Loucy (cell line): ENCODE measurements at regions not wholly inside any gene's neighbourhood (a gene's known extent, or its start where the extent isn't known, plus 50 kb on each side); places are given as distances from the start of the nearest gene placed in this dataset.

Source experiments
- H2AFZ ChIP-seq: fragments of 200-600 bp; sonication (generic); 2 replicates; pipeline ENCODE4 v1.6.0; 2016; ENCODE audit warnings: antibody characterized with exemption, mild to moderate bottlenecking, low read length, moderate library complexity
- H3F3A ChIP-seq: fragments of 200-600 bp; 2 replicates; pipeline ENCODE4 v1.6.0; 2016; ENCODE audit warnings: antibody characterized with exemption, low read depth, mild to moderate bottlenecking
- H3K27me3 ChIP-seq: fragments of 200-600 bp; sonication (generic); 2 replicates; pipeline ENCODE4 v1.6.1; 2014; ENCODE audit warnings: low read length, mild to moderate bottlenecking; ENCODE audit not compliant: insufficient read depth, poor library complexity, severe bottlenecking
- H3K36me3 ChIP-seq: fragments of 200-600 bp; sonication (generic); 2 replicates; pipeline ENCODE4 v1.6.1; 2016; ENCODE audit warnings: low read length; ENCODE audit not compliant: insufficient read depth
- H3K4me1 ChIP-seq: fragments of 200-600 bp; sonication (generic); 2 replicates; pipeline ENCODE4 v1.5.1; 2014; ENCODE audit warnings: low read length, mild to moderate bottlenecking; ENCODE audit not compliant: insufficient read depth, poor library complexity, severe bottlenecking
- H3K4me2 ChIP-seq: fragments of 200-600 bp; sonication (generic); 2 replicates; pipeline ENCODE4 v1.6.0; 2014; ENCODE audit warnings: antibody characterized with exemption, low read length, low read depth, mild to moderate bottlenecking; ENCODE audit not compliant: poor library complexity, severe bottlenecking
- H3K4me3 ChIP-seq: fragments of 200-600 bp; sonication (generic); 2 replicates; pipeline ENCODE4 v1.5.1; 2014; ENCODE audit warnings: low read length, mild to moderate bottlenecking, mixed read lengths; ENCODE audit not compliant: poor library complexity, severe bottlenecking
- H3K79me2 ChIP-seq: fragments of 200-600 bp; sonication (generic); 2 replicates; pipeline ENCODE4 v1.6.1; 2014; ENCODE audit warnings: low read length; ENCODE audit not compliant: insufficient read depth
- H3K9ac ChIP-seq: fragments of 200-600 bp; sonication (generic); 2 replicates; pipeline ENCODE4 v1.6.0; 2014; ENCODE audit warnings: mild to moderate bottlenecking, low read depth, low read length, moderate library complexity; ENCODE audit not compliant: poor library complexity, severe bottlenecking
- H3K9me2 ChIP-seq: fragments of 200-600 bp; sonication (generic); replicated peaks from 2 replicates; pipeline ENCODE4 v1.6.1; 2016; ENCODE audit warnings: low read depth, low read length, mixed read lengths
- H3K9me3 ChIP-seq: fragments of 200-600 bp; sonication (generic); 2 replicates; pipeline ENCODE4 v1.6.1; 2014; ENCODE audit warnings: mild to moderate bottlenecking, antibody characterized with exemption, low read length, low read depth; ENCODE audit not compliant: insufficient read depth
- H4K20me1 ChIP-seq: fragments of 200-600 bp; sonication (generic); 2 replicates; pipeline ENCODE4 v1.6.0; 2014; ENCODE audit warnings: antibody characterized with exemption, low read length, mild to moderate bottlenecking; ENCODE audit not compliant: insufficient read depth, poor library complexity, severe bottlenecking
- CTCF ChIP-seq: fragments of 200-600 bp; sonication (generic); conservative IDR thresholded peaks from 2 replicates; pipeline ENCODE4 v1.5.1; 2014; ENCODE audit warnings: mild to moderate bottlenecking, antibody characterized with exemption, low read length
- EZH2phosphoT487 ChIP-seq: fragments of 200-600 bp; IDR thresholded peaks from 2 replicates; pipeline ENCODE4 v1.6.1; 2018; ENCODE audit warnings: antibody characterized with exemption, mild to moderate bottlenecking, moderate library complexity, borderline replicate concordance

- Histone ChIP-seq H3K4me3 (no peak overlapping the region), H3K4me1 (no peaks in the 10 kb centered on the region), H3K4me2 (no peak overlapping the region), H3K36me3 (no peaks in the 10 kb centered on the region), H3K9ac (no peak overlapping the region), H3F3A (no peaks in the 10 kb centered on the region), H3K9me2 (no peaks in the 10 kb centered on the region), H3K9me3 (no peaks in the 10 kb centered on the region), H4K20me1 (no peaks in the 10 kb centered on the region), H3K27me3 (no peaks in the 10 kb centered on the region), H3K79me2 (no peaks in the 10 kb centered on the region), H2AFZ (no peak overlapping the region)
- TF ChIP-seq EZH2phosphoT487 (no peak), CTCF (no peak)
Observed at GRCh38 chr13:105608104-105608503, 927.4 kb downstream of the EFNB2 start.

GRCh38 chr13:105607426-105607825 lies 928.0 kb downstream of the EFNB2 start:
- no peaks in the 10 kb centered on the region for H3K9me3 ChIP-seq
- no peak for TF ChIP-seq EZH2phosphoT487
- TF ChIP-seq CTCF: no peak
- H2AFZ ChIP-seq: no peak overlapping the region
- no peaks in the 10 kb centered on the region for H3K36me3 ChIP-seq
- no peak overlapping the region for H3K4me2 ChIP-seq
- no peaks in the 10 kb centered on the region for H3K9me2 ChIP-seq
- H4K20me1 ChIP-seq: no peaks in the 10 kb centered on the region
- H3K4me1 ChIP-seq: no peaks in the 10 kb centered on the region
- no peak overlapping the region for H3K4me3 ChIP-seq
- no peaks in the 10 kb centered on the region for H3K27me3 ChIP-seq
- no peak overlapping the region for H3K9ac ChIP-seq
- no peaks in the 10 kb centered on the region for H3K79me2 ChIP-seq
- no peaks in the 10 kb centered on the region for H3F3A ChIP-seq

- no peak overlapping the region for H3K4me3 ChIP-seq
- H3K4me1 ChIP-seq: no peaks in the 10 kb centered on the region
- H3K9me3 ChIP-seq: no peaks in the 10 kb centered on the region
- H2AFZ ChIP-seq: no peak overlapping the region
- H3K4me2 ChIP-seq: no peak overlapping the region
- no peaks in the 10 kb centered on the region for H4K20me1 ChIP-seq
- H3K79me2 ChIP-seq: no peaks in the 10 kb centered on the region
- H3F3A ChIP-seq: no peaks in the 10 kb centered on the region
- H3K36me3 ChIP-seq: no peaks in the 10 kb centered on the region
- H3K9me2 ChIP-seq: no peaks in the 10 kb centered on the region
- TF ChIP-seq CTCF (no peak), EZH2phosphoT487 (no peak)
- no peak overlapping the region for H3K9ac ChIP-seq
- H3K27me3 ChIP-seq: no peaks in the 10 kb centered on the region
Observed at GRCh38 chr13:105607016-105607415, 928.4 kb downstream of the EFNB2 start.
